ENCODE measurements at regions not wholly inside any gene's neighbourhood (a gene's known extent, or its start where the extent isn't known, plus 50 kb on each side); places are given as distances from the start of the nearest gene placed in this dataset.
"Not testable (repeated sequence)": the region's sequence is repeated elsewhere in the genome, so short reads cannot be mapped to it uniquely, and the experiment has no call there.

GRCh38 chr1:59193443-59194093, 103.3 kb upstream of the FGGY start:
- no peak for DNase-seq

- DNase-seq: no peak
Observed at GRCh38 chr1:59194621-59195020, 102.3 kb upstream of the FGGY start.

DNA sequence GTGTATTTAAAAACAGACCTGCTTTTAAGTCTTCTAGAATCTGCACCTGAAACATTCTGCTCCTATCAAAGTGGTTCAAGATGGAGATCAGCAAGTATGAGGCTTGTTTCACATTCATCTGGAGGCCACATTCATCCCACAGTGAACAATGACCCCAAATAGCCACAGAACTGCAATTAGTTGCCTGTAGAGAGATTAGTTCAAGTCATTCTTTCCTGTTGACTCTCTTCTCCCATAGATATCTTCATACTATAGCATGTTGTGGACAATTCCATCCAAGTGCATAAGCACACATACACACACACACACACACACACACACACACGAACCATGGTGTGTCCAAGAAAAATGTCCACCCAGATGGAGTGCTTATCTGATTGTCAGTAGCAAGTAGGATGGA, 101.7 kb upstream of the FGGY start:
- DNase-seq: no peak

DNA sequence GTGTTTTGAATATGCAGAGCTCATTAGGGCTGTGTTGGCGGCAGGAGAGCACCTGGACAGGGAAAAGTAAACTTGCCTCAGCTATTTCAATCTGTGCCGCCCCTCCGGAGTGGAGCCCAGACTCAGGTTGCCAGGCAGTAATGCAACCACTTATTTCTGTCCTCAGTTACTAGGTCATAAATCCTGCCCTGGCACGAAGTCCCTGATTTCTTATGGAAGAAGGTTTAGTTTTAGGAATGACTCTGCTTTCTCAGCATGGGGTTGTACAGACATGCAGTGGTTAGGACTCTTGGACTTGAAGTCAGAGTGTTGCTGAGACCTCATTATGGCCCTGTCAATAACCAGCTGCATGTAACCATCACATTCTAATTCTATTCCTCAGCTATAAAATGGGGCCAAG, 98.3 kb upstream of the FGGY start:
- no peak for DNase-seq

GRCh38 chr1:59199147-59199546, 97.7 kb upstream of the FGGY start:
- DNase-seq: no peak

GRCh38 chr1:59199719-59200376, 97.0 kb upstream of the FGGY start:
- DNase-seq: no peak

DNA sequence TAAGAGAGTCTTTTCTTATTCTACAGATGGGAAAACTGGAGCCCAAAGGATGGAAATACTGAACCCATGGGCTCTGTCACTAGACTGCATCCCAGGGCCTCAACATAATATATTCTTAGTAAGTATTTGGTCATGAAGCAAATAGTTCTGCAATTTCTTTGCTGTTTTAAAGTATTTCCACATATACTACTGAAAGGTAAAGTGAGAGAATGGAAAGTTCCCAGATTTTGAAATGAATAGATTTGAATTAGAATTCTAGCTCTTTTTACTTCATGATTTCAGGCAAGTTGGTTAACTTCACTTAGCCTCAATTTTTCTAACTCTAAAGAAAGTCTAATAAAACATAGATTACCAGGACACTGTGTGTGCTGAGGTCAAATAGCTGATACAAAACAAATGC, 95.6 kb upstream of the FGGY start:
- no peak for DNase-seq

GRCh38 chr1:59202455-59202854, 94.4 kb upstream of the FGGY start:
- DNase-seq: no peak

DNA sequence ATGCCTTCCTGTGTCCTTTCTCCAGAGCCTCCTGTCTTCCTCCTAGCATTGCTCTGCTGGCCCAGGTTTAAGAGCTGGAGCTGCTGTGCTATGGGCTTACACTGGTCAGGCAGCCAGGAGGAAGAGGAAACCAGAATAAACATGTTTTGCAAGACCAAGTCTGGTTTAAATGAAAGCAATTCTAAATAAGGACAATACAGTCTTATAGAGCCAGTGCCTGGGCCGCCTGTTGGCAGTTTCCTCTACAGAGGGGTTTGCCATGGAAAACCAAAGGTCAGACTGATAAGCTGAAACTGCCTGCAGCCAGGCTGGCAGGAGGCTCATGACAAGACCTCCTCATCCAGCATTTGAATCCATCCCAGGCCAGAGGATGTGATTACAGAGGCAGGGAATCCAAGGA, 92.9 kb upstream of the FGGY start:
- no peak for DNase-seq

GRCh38 chr1:59206616-59207015, 90.3 kb upstream of the FGGY start:
- not testable (repeated sequence) for DNase-seq

- not testable (repeated sequence) for DNase-seq
Observed at GRCh38 chr1:59210430-59210829, 86.5 kb upstream of the FGGY start.

GRCh38 chr1:59212706-59213105, 84.2 kb upstream of the FGGY start:
- no peak for DNase-seq

GRCh38 chr1:59214248-59215208, 82.4 kb upstream of the FGGY start:
- no peak for DNase-seq

DNA sequence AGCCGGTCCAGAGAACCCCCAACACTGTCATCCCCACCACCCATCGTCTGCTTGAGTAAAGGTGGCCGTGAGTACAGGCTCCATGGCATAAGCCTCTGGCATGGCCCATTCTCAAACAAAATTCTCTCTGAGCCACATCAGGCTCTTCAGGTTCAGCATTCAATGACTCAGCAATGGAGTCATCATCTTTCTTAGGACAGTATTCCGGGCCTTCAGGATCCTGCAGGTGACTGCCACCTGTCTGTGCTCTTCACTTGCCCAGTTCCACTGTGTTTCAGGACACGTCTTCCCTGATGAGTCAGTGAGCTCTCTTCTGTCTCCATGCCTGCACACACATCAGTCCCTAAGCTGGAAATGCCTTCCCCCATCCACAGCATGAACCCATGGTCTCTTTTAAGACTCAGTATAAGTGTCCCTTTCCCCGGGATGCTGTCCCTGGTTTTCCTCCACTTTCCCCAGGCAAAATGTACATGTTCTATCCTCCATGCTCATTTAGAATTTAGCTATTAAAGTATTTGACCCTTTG, 81.1 kb upstream of the FGGY start:
- DNase-seq: no peak

DNA sequence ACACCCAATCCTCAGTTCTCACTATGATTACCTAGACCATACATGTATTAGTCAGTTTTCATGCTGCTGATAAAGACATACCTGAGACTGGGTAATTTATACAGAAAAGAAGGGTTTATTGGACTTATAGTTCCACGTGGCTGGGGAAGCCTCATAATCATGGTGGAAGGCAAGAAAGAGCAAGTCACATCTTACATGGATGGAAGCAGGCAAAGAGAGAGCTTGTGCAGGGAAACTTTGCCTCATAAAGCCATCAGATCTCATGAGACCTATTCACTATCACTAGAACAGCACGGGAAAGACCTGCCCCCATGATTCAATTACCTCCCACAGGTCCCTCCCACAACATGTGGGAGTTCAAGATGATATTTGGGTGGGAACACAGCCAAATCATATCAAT, 79.5 kb upstream of the FGGY start:
- DNase-seq: not testable (repeated sequence)

DNA sequence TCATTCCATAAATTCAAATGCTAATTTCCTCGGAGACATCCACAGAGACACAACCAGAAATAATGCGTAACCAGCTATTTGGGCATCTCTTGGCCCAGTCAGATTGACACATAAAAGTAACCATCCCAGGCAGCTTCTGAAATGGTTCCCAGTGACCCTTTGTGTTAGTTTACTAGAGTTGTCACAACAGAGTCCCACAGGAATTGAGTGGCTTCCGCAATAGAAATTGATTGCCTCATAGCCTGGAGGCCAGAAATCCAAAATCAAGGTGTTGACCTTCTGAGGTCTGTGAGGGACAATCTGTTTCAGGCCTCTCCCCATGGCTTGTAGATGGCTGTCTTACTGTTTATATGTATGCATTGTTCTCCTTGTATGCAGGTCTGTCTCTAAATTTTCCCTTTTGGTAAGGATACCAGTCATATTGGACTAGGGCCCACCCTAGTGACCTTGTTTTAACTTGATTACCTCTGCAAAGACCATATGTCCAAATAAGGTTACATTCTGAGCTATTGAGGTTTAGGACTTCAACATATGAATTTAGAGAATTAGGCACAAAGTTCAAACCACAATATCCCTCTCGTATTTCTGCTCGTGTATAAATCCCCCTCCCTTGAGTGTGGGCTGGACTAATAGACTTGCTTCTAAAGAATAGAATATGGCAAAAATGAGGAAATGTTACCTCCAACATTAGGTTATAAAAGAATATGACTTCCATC, 78.2 kb upstream of the FGGY start:
- no peak for DNase-seq

DNA sequence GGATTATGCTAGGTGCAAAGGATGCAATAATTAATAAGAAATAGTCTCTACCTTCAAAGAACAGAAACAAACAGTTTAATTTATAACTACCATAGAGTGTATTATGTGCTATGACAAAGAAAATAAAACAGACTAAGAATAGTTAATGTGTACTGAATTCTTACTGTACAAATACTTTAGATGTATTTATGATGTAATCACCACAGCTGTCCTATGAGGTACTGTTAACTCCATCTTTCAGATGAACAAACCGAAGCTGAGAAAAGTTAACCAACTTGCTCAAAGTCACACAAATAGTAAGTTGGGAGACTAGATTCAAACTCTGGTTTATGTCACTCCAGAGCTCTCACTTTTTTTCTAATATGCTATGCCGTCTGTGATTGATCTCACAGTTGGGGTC, 77.0 kb upstream of the FGGY start:
- no peak for DNase-seq

DNA sequence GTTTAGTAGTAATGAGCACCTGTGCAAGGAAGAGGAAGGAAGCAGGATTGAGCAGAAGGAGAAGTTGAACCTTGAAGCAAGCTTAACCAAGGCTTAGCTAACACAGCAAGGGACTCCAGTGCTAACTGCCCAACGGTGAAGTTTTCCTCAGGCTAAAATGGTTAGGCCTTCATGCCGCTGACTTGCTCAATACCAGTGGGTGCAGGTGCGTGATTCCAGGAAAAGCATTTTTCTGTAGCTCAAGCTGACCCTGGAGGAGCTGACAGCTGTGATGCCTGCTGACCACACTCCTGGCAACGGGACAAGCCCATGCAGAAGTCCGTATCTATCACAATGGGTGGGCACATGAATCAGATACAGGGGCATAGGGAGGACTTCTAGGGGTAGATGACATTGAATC, 76.5 kb upstream of the FGGY start:
- no peak for DNase-seq

DNA sequence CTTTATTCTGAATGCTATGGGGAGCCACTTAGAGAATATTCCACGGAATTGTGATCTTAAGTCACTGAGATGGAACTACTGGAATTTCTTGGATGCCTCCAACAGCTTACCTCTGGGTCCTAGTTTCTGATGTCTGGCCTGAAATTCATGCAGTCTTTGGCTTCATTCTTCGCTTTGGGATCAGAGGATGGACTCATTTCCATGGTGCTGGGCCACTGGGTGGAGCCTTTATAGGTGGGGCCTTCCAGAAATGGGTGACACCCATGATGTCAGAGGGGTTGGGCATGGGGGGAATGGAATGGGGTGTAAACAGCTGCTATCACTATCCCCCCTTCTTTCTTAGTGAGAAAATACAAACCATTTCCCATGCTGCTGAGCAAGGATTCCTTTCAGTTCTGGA, 73.7 kb upstream of the FGGY start:
- no peak for DNase-seq

- no peak for DNase-seq
Observed at GRCh38 chr1:59223989-59224634, 72.8 kb upstream of the FGGY start.

- DNase-seq: no peak
Observed at GRCh38 chr1:59225594-59226316, 71.1 kb upstream of the FGGY start.

- DNase-seq: no peak
Observed at GRCh38 chr1:59229138-59229537, 67.8 kb upstream of the FGGY start.

Measured in islet precursor cell (in vitro differentiated cells).